ENCODE measurements at regions not wholly inside any gene's neighbourhood (a gene's known extent, or its start where the extent isn't known, plus 50 kb on each side); places are given as distances from the start of the nearest gene placed in this dataset.
"Not testable (repeated sequence)": the region's sequence is repeated elsewhere in the genome, so short reads cannot be mapped to it uniquely, and the experiment has no call there.

DNA sequence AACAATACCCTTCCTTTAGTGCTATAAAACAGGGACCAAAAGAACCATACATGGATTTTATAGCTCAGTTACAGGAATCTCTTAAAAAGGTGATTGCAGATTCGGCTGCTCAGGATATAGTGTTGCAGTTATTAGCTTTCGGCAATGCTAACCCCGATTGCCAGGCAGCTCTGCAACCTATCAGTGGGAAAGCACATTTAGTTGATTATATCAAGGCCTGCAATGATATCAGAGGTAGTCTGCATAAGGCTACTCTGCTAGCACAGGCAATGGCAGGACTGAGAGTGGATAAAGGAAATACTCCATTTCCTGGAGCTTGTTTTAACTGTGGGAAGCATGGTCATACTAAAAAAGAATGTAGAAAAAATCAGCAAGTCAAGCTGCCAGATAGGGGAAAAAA, 327.7 kb downstream of the REEP3 start:
- DNase-seq (ENCODE audit: low spot score) = not testable (repeated sequence)

DNA sequence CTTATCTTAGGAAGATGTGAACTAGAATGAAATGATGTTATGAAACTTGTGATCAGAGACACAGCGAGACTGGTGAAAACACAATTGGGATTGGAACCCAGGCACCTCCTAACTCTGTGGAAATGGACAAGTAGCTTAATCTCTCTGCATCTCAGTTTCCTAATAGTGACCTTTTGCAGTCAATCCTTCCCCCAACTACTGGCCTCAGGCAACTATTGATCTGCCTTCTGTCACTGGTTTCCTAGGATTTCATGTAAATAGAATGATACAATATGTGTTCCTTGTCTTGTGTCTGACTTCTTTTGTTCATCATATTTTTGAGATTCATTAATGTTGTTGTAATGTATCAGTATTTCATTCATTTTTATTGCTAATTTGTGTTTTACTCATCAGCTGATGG, 341.7 kb downstream of the REEP3 start:
- DNase-seq (ENCODE audit: low spot score) = no peak

GRCh38 chr10:63865210-63865609, 344.0 kb downstream of the REEP3 start:
- DNase-seq (ENCODE audit: low spot score) = no peak

DNA sequence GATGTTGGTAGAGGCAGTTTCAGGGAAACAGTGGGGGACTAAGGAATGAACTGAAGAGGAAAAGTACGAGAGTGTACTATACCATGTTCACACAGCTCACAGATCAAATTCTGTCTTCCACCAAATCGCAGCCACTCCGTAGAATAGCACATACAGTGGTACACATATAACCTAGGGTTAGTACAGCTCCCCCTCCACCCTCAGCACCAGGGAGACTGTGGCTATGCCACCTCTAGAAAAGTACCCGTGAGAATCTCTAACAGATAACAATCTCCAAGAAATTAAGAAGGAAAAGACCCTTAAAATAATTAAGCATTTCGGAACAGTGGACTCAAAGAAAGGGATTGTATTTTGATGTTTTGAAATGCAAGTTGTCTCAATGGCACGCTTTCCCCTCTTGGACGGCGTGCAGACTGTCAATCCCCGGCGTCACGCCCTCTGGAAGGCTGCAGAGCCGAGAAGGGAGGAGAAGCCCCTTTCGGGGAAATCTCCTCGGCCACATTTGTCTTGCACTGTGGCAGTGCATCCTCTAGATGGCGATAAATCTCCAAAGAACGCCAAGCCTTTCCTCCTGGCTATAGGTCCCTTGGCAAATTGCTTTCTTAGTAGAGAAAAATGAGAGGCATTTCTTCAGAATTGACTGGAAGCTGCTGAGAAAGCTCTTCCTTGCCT, 345.0 kb downstream of the REEP3 start:
- peak; percentile 62 for DNase-seq (ENCODE audit: low spot score)

- DNase-seq (ENCODE audit: low spot score) = no peak
Observed at GRCh38 chr10:63866747-63867140, 345.5 kb downstream of the REEP3 start.

- DNase-seq (ENCODE audit: low spot score) = no peak
Observed at GRCh38 chr10:63878428-63878827, 357.2 kb downstream of the REEP3 start.

- no peak for DNase-seq (ENCODE audit: low spot score)
Observed at GRCh38 chr10:63883861-63884260, 362.7 kb downstream of the REEP3 start.

DNA sequence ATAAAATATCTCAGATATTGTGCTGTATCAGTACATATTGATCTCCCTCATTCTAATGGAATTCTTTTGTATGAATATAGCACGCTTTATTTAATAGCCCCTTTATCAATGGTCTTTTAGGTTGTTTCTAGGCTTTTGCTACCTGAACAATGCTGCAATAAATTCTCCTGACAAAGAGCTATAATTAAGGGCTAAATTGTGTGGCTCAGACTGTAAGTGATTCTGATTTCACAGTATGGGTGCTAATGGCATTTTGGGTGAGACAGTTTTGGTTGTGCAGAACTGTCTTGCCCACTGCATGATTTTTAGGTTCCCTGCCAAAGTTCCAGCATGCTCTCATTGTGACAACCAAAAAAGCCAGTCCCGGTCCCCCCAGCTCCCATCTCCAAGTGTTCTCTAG, 363.2 kb downstream of the REEP3 start:
- no peak for DNase-seq (ENCODE audit: low spot score)

DNA sequence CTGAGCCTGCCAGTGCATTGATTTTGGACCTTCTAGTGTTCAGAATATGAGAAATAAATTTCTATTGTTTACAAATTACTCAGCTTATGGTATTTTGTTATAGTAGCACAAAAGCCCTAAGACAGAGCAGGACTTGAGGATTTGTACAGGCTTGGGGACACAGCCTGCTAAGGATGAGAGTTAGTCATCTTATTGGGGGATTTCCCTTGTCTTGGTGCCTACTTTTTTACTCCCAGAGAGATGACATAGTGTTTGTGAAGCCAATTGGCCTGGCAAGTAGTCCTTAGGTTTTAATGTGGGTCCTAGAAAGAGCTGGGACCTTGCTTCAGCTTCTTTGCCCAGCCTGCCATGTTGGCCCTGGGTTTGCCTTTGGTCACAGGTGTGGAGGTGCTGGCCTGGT, 364.0 kb downstream of the REEP3 start:
- DNase-seq (ENCODE audit: low spot score) = no peak

DNA sequence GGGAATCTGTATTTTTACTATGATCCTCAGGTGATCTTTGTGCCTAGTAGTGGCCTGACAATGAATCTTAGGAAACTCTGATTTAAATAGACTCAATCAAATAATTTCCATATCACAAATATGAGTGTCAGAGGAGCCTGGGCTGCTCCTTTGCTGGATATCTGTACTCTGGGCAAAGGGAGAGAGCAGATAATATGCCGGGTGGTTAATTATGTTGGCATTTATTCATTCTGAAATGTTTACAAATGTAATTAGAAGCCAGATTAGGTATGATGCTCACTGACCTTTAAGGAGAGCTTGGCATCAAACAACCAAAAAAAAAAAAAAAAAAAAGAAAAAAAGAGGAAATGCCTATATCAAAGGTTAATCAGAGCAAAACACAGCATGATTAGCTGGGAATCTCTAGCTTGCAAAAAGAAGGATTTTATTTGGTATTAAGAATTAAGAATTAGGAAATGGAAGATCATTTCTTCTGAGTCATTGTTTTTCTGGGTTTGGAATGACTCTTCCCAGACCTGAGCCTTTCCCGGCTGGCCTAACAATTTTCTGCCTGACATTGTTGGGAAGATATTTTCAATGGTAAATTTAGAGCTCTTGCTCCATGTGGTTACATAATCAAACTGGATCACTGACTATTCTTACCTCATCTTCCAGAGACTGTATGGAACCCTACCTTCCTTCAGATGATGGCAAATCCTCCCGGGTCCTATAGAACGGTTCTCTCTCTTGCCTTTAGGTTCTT, 365.3 kb downstream of the REEP3 start:
- no peak for DNase-seq (ENCODE audit: low spot score)

GRCh38 chr10:63887023-63887589, 365.9 kb downstream of the REEP3 start:
- DNase-seq (ENCODE audit: low spot score) = no peak

GRCh38 chr10:63887600-63888370, 366.6 kb downstream of the REEP3 start:
- DNase-seq (ENCODE audit: low spot score) = no peak

- DNase-seq (ENCODE audit: low spot score) = no peak
Observed at GRCh38 chr10:63889803-63890202, 368.6 kb downstream of the REEP3 start.

- no peak for DNase-seq (ENCODE audit: low spot score)
Observed at GRCh38 chr10:63896992-63897391, 375.8 kb downstream of the REEP3 start.

DNA sequence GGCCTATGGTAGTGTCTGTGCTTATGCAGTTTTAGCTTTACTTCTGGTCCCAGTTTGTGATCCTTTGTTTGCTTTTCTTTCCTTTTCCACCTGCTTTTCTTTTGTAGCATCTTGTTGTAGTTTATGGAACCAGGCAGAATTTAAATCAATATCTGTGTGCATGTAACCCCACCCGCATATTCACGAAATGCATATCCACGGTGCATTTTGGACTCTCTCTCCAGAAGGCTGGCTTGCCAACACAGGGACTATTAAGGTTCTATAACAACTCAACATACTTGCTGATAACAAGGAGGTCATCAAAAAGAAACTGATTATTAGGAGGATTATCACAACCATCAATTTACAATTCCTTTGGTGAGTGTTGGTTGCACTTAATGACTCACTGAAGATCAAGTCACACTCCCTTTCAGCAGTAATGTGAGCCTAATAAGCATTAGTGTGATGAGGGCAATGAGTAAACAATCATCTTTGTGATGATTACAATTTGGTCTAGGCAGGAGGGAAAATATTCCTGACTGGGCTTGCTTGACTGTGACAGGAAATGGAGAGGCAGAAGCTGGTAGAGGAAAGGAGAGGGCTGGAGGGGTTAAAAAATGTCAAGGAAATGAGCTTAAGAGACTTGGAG, 378.6 kb downstream of the REEP3 start:
- DNase-seq (ENCODE audit: low spot score) = no peak

GRCh38 chr10:63901228-63901627, 380.0 kb downstream of the REEP3 start:
- no peak for DNase-seq (ENCODE audit: low spot score)

DNA sequence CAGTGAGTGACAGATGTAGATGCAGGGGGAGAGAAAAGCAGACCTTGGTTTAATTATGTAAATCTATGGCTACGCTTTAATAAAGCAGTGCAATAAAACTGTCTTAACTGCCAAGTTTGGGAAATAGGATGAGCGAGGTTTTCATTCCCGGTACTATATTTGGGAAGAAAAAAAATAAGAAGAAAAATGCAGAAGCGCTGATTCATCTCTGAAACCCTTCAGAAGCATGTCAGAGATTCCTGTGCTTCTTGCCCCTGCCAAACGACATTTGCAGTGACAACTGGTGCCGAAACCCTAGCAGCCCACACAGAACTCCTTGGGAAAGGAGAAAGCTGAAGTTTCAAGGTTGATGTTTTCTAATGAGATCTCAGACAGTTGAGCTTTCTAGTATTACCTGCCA, 380.7 kb downstream of the REEP3 start:
- peak; percentile 27 for DNase-seq (ENCODE audit: low spot score)

DNA sequence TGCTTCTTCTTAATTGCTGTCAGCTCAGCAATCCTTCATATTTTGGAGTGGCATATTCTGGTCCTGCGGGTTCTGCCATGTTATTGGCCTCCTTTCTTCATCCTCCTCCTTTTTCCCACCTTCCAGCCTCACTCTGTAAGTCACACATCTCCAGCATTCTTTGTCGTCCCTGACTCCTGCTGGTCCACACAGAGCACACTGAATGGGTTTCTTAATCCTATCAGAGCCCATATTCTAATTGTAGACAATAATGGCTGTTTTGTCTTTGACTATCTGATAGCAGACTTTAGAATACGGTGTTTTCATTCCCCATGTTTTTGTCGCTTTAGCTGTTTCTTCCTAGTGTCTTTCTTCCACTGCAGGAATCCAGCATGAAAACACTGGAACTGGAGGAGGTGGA, 389.6 kb downstream of the REEP3 start:
- DNase-seq (ENCODE audit: low spot score) = no peak

DNA sequence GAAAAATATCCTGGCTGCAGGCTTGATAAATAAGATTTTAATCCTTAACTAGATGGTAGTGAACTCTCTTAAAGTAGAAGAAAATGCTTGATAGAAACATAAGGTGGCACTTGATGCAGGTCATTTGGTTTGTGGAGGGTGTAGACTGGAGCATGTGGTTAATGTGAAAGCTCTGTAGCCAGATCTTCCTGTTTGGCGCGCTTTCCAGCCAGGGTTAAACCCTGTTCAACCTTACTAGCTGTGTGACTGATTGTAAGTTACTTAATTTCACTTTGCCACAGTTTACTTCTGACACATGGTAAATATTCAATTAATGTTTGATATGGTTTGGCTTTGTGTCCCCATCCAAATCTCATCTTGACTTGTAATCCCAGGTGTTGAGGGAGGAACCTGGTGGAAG, 394.0 kb downstream of the REEP3 start:
- DNase-seq (ENCODE audit: low spot score) = no peak

DNA sequence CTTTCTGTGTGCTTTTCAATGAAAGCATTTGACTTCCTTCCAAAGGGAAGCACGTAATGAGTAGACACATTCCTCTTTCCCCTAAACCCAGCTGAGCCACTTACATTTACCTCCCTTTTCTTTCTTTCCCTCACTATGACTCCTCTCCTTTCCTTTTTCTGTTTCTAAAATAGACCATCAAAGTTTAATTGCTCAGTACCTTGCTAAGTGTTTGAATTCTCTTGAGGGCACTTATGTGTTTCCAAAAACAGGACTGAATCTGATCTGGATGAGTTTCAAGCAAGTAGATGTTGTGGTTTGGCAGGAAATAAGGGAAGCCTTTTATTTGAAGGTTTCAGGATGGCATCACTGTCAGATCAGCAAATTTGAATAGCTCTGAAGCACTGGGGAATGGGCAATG, 396.2 kb downstream of the REEP3 start:
- no peak for DNase-seq (ENCODE audit: low spot score)

DNA sequence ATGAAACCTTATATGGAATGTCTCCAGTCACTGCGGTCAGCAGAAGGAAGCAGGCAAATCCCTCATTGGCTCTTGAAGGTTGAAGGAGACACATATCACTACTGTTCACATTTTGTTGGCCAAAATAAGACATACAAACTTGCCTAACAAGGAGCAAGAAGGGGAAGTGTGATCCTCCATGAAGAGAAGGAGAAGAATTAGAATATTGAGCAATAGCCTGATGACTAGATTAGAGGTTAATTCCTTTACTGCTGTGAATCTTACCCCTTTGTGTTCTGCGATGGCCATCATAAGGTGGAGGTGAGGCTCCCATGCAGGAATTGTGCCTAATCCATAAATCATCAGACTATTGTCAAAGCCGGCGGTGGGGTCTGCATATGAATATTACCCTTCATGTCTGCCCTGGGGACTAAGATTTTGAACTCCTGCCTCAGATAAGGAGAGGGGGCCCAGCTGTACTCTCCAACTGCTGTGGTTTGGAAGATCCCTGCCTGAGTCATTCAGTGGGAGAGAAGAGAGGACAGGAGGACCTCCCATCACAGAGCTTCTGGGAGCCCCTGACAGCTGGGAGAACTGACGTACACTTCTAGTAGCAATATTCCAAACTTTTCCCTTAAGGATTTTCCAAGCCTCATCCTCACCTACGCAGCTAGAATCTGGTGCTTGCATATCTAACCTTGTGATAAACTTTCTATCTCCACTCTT, 398.5 kb downstream of the REEP3 start:
- DNase-seq (ENCODE audit: low spot score) = no peak

DNA sequence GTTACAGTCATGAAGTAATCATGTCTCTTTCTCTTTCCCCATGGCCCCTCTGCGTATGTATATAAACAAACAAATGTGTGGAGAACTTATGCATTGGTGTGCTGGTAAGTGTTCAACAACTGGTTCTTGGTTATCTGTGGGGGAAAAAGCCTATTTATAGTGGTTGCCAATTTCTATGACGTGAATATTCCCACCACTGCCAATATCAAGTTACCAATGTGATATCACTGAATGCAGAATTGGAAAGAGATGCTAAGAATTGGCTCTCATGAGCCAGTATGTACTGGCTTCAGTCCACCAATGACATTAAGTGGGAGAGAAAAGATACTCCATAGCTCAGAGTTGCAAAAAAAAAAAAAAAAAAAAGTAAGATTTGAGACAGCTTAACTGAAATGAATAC, 399.7 kb downstream of the REEP3 start:
- no peak for DNase-seq (ENCODE audit: low spot score)
